ENCODE measurements at regions not wholly inside any gene's neighbourhood (a gene's known extent, or its start where the extent isn't known, plus 50 kb on each side); places are given as distances from the start of the nearest gene placed in this dataset.
"Not testable (repeated sequence)": the region's sequence is repeated elsewhere in the genome, so short reads cannot be mapped to it uniquely, and the experiment has no call there.

GRCh38 chr3:195657475-195658372 is 63.1 kb upstream of the MUC20 start:
- TF ChIP-seq POLR2AphosphoS5, POLR2A (IDR thresholded peaks at IDR 0.05; ENCODE audit: low read depth, low read length): not testable (repeated sequence)
